ENCODE measurements at regions not wholly inside any gene's neighbourhood (a gene's known extent, or its start where the extent isn't known, plus 50 kb on each side); places are given as distances from the start of the nearest gene placed in this dataset.

DNA sequence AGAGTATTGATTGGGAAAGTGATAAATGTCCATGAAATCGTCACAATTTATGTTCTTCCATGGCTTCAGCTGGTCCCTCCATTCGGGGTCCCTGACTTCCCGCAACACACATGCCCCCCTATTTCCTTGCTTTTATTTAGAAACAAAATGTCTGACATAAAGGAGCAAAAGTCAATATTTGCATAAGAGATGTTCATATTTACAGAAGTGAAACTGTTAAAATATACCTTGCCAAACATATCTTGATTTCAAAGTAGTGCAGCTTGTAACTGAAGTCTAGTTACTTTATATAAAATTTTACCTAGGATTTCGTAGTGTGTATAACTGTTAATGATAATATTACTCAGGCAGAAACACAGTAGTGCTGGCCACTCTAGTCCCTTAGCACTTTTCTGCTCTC is 548.9 kb upstream of the ADGRB3 start:
- TF ChIP-seq, protein P1, sequence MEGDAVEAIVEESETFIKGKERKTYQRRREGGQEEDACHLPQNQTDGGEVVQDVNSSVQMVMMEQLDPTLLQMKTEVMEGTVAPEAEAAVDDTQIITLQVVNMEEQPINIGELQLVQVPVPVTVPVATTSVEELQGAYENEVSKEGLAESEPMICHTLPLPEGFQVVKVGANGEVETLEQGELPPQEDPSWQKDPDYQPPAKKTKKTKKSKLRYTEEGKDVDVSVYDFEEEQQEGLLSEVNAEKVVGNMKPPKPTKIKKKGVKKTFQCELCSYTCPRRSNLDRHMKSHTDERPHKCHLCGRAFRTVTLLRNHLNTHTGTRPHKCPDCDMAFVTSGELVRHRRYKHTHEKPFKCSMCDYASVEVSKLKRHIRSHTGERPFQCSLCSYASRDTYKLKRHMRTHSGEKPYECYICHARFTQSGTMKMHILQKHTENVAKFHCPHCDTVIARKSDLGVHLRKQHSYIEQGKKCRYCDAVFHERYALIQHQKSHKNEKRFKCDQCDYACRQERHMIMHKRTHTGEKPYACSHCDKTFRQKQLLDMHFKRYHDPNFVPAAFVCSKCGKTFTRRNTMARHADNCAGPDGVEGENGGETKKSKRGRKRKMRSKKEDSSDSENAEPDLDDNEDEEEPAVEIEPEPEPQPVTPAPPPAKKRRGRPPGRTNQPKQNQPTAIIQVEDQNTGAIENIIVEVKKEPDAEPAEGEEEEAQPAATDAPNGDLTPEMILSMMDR (IDR thresholded peaks at IDR 0.05; ENCODE audit: low read depth, low read length), result no peak
- TF ChIP-seq EZH2phosphoT487 (IDR thresholded peaks at IDR 0.05; ENCODE audit: low read depth), result no peak
